Right atrium auricular region (tissue), 2 donors: ENCODE measurements at regions not wholly inside any gene's neighbourhood (a gene's known extent, or its start where the extent isn't known, plus 50 kb on each side); places are given as distances from the start of the nearest gene placed in this dataset.

Source experiments
- DNase-seq: peaks from one replicate; pipeline ENCODE4 v3.0.0-alpha.2; 2019; ENCODE audit warnings: low spot score
- H3K27ac ChIP-seq, 2 donors: fragments of 200-600 bp; sonication (generic); 1 replicate in 1 of 2; 2 replicates in 1 of 2; pipeline ENCODE4 v1.5.1; 2016 to 2019
- H3K27me3 ChIP-seq, 2 donors: fragments of 200-600 bp; sonication (generic); one replicate each; pipeline versions ENCODE4 v1.5.1 to v1.6.0; 2017 to 2019
- H3K36me3 ChIP-seq: fragments of 200-600 bp; sonication (generic); one replicate; pipeline ENCODE4 v1.5.1; 2016
- H3K4me1 ChIP-seq, 2 donors: fragments of 200-600 bp; sonication (generic); one replicate each; pipeline versions ENCODE4 v1.5.1 to v1.6.0; 2017 to 2019
- H3K4me3 ChIP-seq, 2 donors: fragments of 200-600 bp; sonication (generic); 1 replicate in 1 of 2; 2 replicates in 1 of 2; pipeline ENCODE4 v1.5.1; 2017 to 2019; ENCODE audit warnings: mild to moderate bottlenecking in 1 of 2, moderate library complexity in 1 of 2
- H3K9me3 ChIP-seq, 2 donors: fragments of 200-600 bp; sonication (generic); one replicate each; pipeline ENCODE4 v1.5.1; 2019
- CTCF ChIP-seq, 2 donors: fragments of 200-600 bp; sonication (generic); IDR thresholded peaks; one replicate each; pipeline ENCODE4 v1.5.1; 2019; ENCODE audit warnings: antibody characterized with exemption in 2 of 2

- no peaks in the 10 kb centered on the region for H3K4me1 ChIP-seq
- no peaks in the 10 kb centered on the region for H3K27me3 ChIP-seq
- no peak for DNase-seq
- no peak overlapping the region for H3K27ac ChIP-seq
- no peak for TF ChIP-seq CTCF (IDR thresholded peaks at IDR 0.05)
- H3K36me3 ChIP-seq = no peaks in the 10 kb centered on the region
- H3K9me3 ChIP-seq = no peaks in the 10 kb centered on the region
- no peak overlapping the region for H3K4me3 ChIP-seq
These were observed 143.0 kb downstream of the MRPL39 start for GRCh38 chr21:25464275-25464674.

GRCh38 chr21:25462517-25462971 lies 144.7 kb downstream of the MRPL39 start:
- H3K27me3 ChIP-seq = no peaks in the 10 kb centered on the region
- H3K27ac ChIP-seq = no peak overlapping the region
- H3K4me1 ChIP-seq = no peaks in the 10 kb centered on the region
- H3K9me3 ChIP-seq = no peaks in the 10 kb centered on the region
- DNase-seq = no peak
- no peak for TF ChIP-seq CTCF (IDR thresholded peaks at IDR 0.05)
- no peak overlapping the region for H3K4me3 ChIP-seq
- no peaks in the 10 kb centered on the region for H3K36me3 ChIP-seq

GRCh38 chr21:25461725-25462124 lies 145.6 kb downstream of the MRPL39 start:
- no peak for DNase-seq
- H3K9me3 ChIP-seq = no peaks in the 10 kb centered on the region
- no peaks in the 10 kb centered on the region for H3K4me1 ChIP-seq
- TF ChIP-seq CTCF (IDR thresholded peaks at IDR 0.05) = no peak
- no peaks in the 10 kb centered on the region for H3K27me3 ChIP-seq
- H3K36me3 ChIP-seq = no peaks in the 10 kb centered on the region
- H3K27ac ChIP-seq = no peak overlapping the region
- no peak overlapping the region for H3K4me3 ChIP-seq

- Histone ChIP-seq H3K36me3 (no peaks in the 10 kb centered on the region), H3K4me1 (no peaks in the 10 kb centered on the region), H3K4me3 (no peak overlapping the region), H3K9me3 (no peaks in the 10 kb centered on the region), H3K27ac (no peak overlapping the region), H3K27me3 (no peaks in the 10 kb centered on the region)
- TF ChIP-seq CTCF (IDR thresholded peaks at IDR 0.05) = no peak
- no peak for DNase-seq
These were observed 147.3 kb downstream of the MRPL39 start for GRCh38 chr21:25459993-25460392.

GRCh38 chr21:25459365-25459764 lies 147.9 kb downstream of the MRPL39 start:
- DNase-seq = no peak
- Histone ChIP-seq H3K4me3 (no peak overlapping the region), H3K4me1 (no peaks in the 10 kb centered on the region), H3K27me3 (no peaks in the 10 kb centered on the region), H3K9me3 (no peaks in the 10 kb centered on the region), H3K36me3 (no peaks in the 10 kb centered on the region), H3K27ac (no peak overlapping the region)
- no peak for TF ChIP-seq CTCF (IDR thresholded peaks at IDR 0.05)

- no peak for DNase-seq
- no peak for TF ChIP-seq CTCF (IDR thresholded peaks at IDR 0.05)
- H3K4me1 ChIP-seq = no peaks in the 10 kb centered on the region
These were observed 148.8 kb downstream of the MRPL39 start for GRCh38 chr21:25458484-25458883.

More at GRCh38 chr21:25458484-25458883, 148.8 kb downstream of the MRPL39 start:
- Histone ChIP-seq H3K27me3 (no peaks in the 10 kb centered on the region), H3K36me3 (no peaks in the 10 kb centered on the region), H3K27ac (no peak overlapping the region), H3K4me3 (no peak overlapping the region), H3K9me3 (no peaks in the 10 kb centered on the region)
